ENCODE measurements at regions not wholly inside any gene's neighbourhood (a gene's known extent, or its start where the extent isn't known, plus 50 kb on each side); places are given as distances from the start of the nearest gene placed in this dataset.

- no peak for DNase-seq (ENCODE audit: extremely low read depth, low read depth)
- TF ChIP-seq, protein P1, sequence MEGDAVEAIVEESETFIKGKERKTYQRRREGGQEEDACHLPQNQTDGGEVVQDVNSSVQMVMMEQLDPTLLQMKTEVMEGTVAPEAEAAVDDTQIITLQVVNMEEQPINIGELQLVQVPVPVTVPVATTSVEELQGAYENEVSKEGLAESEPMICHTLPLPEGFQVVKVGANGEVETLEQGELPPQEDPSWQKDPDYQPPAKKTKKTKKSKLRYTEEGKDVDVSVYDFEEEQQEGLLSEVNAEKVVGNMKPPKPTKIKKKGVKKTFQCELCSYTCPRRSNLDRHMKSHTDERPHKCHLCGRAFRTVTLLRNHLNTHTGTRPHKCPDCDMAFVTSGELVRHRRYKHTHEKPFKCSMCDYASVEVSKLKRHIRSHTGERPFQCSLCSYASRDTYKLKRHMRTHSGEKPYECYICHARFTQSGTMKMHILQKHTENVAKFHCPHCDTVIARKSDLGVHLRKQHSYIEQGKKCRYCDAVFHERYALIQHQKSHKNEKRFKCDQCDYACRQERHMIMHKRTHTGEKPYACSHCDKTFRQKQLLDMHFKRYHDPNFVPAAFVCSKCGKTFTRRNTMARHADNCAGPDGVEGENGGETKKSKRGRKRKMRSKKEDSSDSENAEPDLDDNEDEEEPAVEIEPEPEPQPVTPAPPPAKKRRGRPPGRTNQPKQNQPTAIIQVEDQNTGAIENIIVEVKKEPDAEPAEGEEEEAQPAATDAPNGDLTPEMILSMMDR (IDR thresholded peaks at IDR 0.05; ENCODE audit: low read depth, low read length), result no peak
These were observed 272.8 kb downstream of the FAM76B start for GRCh38 chr11:95516786-95517185.

DNA sequence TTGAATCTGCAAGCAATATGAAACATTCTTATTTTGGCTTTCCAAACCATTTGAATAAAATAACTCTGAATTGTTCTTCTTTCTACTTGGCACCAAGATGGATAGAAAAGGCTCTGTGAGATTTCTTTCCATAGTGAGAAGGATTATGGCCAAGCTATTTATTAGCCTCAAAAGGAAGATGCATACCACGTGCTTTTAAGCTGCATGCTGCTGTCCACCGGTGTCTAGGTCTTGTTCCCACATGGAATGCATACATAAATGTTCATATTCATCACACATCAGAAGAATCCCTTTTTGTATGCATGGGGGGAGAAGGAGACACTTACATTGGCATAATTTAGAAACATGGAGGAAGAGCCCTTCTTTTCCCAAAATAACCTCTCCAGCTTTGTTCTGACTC, 273.4 kb downstream of the FAM76B start:
- no peak for DNase-seq (ENCODE audit: extremely low read depth, low read depth)
- TF ChIP-seq, protein P1 (IDR thresholded peaks at IDR 0.05; ENCODE audit: low read depth, low read length), result no peak

DNA sequence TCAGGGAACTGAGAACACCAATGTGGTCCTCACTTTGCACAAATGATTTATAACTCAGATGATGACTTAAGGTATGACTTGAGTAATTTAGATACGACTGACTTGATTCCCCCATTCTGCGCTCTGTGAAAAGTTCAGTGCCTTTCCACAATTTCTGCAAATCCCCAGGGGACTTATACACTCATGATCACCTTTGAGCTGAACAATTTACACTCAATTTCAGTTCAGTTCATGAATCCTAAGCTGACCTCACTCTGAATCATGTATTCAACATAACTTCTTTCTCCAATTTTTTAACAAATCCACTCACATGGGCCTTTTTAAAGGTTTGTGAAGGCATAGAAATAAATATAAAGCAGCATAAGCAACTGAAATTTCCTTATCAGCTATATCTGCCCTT, 274.2 kb downstream of the FAM76B start:
- no peak for DNase-seq (ENCODE audit: extremely low read depth, low read depth)
- TF ChIP-seq, protein P1 (IDR thresholded peaks at IDR 0.05; ENCODE audit: low read depth, low read length), result no peak

GRCh38 chr11:95514416-95515110, 275.0 kb downstream of the FAM76B start:
- TF ChIP-seq, protein P1 (IDR thresholded peaks at IDR 0.05; ENCODE audit: low read depth, low read length), result no peak
- no peak for DNase-seq (ENCODE audit: extremely low read depth, low read depth)

DNA sequence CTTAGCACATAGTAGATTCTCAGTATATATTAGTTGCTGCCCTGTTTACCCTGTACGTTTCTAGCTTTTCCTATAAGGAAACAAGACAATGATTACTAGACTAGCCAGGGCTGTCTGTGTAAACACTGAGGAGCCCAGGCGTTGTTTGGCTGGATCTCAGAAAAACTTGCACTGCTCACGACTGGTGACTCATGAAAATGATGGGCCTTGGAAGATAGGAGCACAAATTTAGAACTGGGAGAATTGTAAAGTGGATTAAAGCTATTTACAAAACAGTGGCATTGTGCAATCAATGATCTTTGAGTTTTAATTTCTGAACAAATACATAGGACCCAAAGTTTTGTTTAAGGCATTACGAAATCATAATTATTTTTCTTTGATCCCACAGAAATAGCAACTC, 276.9 kb downstream of the FAM76B start:
- DNase-seq (ENCODE audit: extremely low read depth, low read depth), result peak; percentile 76
- TF ChIP-seq, protein P1 (IDR thresholded peaks at IDR 0.05; ENCODE audit: low read depth, low read length), result no peak

DNA sequence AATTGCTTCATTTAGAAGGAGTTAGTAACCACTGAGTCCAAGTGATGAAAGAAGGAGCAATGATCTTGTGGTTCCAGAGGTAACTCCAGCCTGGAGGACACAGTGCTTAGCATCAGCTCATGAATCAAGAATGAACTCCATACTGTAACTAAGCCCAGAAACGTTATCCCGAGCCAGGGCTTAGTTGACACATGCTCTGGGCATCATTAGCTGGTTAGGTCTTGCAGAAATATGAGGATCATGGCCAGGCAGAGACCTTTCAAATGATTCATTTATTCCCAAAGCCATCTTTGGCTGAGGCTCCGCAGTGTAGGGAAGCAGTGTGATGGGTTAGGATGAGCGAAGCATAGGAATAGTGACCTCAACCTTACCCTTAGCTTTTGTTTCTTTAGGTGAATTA, 277.4 kb downstream of the FAM76B start:
- DNase-seq (ENCODE audit: extremely low read depth, low read depth), result peak; percentile 89
- TF ChIP-seq, protein P1 (IDR thresholded peaks at IDR 0.05; ENCODE audit: low read depth, low read length), result no peak

DNA sequence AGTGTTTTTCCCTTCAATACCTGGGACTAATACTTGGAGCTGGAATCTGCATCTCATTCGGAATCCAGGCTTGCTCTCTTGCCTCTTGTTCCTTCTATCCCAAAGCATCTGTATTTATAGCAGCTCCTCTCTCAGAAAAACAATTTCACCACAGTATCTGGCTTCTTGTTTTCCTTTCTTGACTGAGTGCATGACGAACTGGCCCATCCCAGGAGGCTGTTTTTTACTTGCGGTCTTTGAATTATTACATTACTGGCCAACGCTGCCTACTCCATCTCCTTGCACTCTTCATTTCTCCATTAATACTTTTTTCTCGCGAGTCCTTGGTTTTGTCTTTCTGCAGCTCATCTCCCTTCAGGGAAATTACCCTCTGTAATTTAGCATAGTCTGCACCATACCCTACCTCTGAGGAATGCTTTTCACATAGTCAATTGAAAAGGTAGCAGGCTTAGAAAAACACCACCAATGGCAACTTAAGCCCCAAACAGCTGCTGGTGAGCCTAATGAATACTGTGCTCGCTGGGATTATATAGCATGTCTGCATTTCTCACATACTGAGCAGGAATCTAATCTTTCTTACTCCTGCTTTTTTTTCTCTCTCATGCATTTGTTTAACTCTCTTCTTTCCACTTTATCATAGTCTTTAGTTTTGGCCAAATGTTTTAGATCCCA, 277.4 kb upstream of the SESN3 start:
- TF ChIP-seq, protein P1 (IDR thresholded peaks at IDR 0.05; ENCODE audit: low read depth, low read length), result no peak
- no peak for DNase-seq (ENCODE audit: extremely low read depth, low read depth)

Data from AG09319 (cell line).